Activated CD4-positive, alpha-beta memory T cell treated with anti-CD3 and anti-CD28 coated beads, Interleukin-2, amount 10 ng/mL, durations not matched to agents 7 days and 5 days (primary cell): ENCODE measurements at regions not wholly inside any gene's neighbourhood (a gene's known extent, or its start where the extent isn't known, plus 50 kb on each side); places are given as distances from the start of the nearest gene placed in this dataset.

Source experiments
- CTCF ChIA-PET: fragments of 350-600 bp; sonication (Branson Sonifier 250); formaldehyde crosslinking; loops from one replicate; lab custom pipeline; 2021; ENCODE audit warnings: antibody characterized with exemption, inconsistent platforms; lab: Charles Lee
- POLR2A ChIA-PET: fragments of 350-600 bp; sonication (Branson Sonifier 250); formaldehyde crosslinking; loops from one replicate; lab custom pipeline; 2021; ENCODE audit warnings: antibody characterized with exemption; lab: Charles Lee
- DNase-seq: peaks from one replicate; pipeline ENCODE4 v3.0.0-alpha.2; 2020
- H3K27ac Mint-ChIP-seq: one replicate; pipeline ENCODE4 v1.8.0; 2021; ENCODE audit warnings: mild to moderate bottlenecking, mixed read lengths
- H3K27me3 Mint-ChIP-seq: one replicate; pipeline ENCODE4 v1.8.0; 2021; ENCODE audit warnings: mixed read lengths
- H3K36me3 Mint-ChIP-seq: one replicate; pipeline ENCODE4 v1.8.0; 2021; ENCODE audit warnings: low read depth, mixed read lengths
- H3K4me1 Mint-ChIP-seq: one replicate; pipeline ENCODE4 v1.8.0; 2021; ENCODE audit warnings: mixed read lengths
- H3K4me3 Mint-ChIP-seq: one replicate; pipeline ENCODE4 v1.8.0; 2021; ENCODE audit warnings: mild to moderate bottlenecking, mixed read lengths
- H3K9me3 Mint-ChIP-seq: one replicate; pipeline ENCODE4 v1.8.0; 2021; ENCODE audit warnings: mixed read lengths

- no peak for DNase-seq
- ChIA-PET POLR2A (interaction anchor here (0.7 to 0.8 kb wide), 2 partner anchors 8 to 414 kb away, joined by 3 to 5 read pairs; no protein-coding TSS in a partner anchor), CTCF (no interaction called here)
- Mint-ChIP-seq H3K27me3 (peaks cover 4% of the 10 kb centered on the region), H3K4me1 (peaks cover 29% of the 10 kb centered on the region), H3K36me3 (peaks cover 2% of the 10 kb centered on the region), H3K9me3 (peaks cover 2% of the 10 kb centered on the region), H3K27ac (no peak overlapping the region), H3K4me3 (no peak overlapping the region)
Observed at GRCh38 chr2:12302140-12302539, 414.6 kb upstream of the TRIB2 start.

GRCh38 chr2:12302691-12303090 lies 414.0 kb upstream of the TRIB2 start:
- no peak for DNase-seq
- H3K9me3 Mint-ChIP-seq, result peaks cover 1% of the 10 kb centered on the region
- H3K36me3 Mint-ChIP-seq, result no peaks in the 10 kb centered on the region
- ChIA-PET CTCF (no interaction called here), POLR2A (interaction anchor here (0.8 to 1.7 kb wide), 2 partner anchors 9 kb away, joined by 5 read pairs; no protein-coding TSS in a partner anchor)
- H3K4me3 Mint-ChIP-seq, result no peak overlapping the region
- H3K27ac Mint-ChIP-seq, result no peak overlapping the region
- peaks cover 2% of the 10 kb centered on the region for H3K27me3 Mint-ChIP-seq
- H3K4me1 Mint-ChIP-seq, result peaks cover 29% of the 10 kb centered on the region

GRCh38 chr2:12303181-12304030 lies 413.3 kb upstream of the TRIB2 start:
- Mint-ChIP-seq H3K4me1 (peaks cover 29% of the 10 kb centered on the region), H3K36me3 (no peaks in the 10 kb centered on the region), H3K9me3 (peaks cover 1% of the 10 kb centered on the region), H3K4me3 (no peak overlapping the region), H3K27ac (no peak overlapping the region), H3K27me3 (peaks cover 2% of the 10 kb centered on the region)
- POLR2A ChIA-PET, result interaction anchor here (1.7 kb wide), 1 partner anchor 9 kb away, joined by 5 read pairs; no protein-coding TSS in a partner anchor
- peak; percentile 35 for DNase-seq
- CTCF ChIA-PET, result no interaction called here

DNA sequence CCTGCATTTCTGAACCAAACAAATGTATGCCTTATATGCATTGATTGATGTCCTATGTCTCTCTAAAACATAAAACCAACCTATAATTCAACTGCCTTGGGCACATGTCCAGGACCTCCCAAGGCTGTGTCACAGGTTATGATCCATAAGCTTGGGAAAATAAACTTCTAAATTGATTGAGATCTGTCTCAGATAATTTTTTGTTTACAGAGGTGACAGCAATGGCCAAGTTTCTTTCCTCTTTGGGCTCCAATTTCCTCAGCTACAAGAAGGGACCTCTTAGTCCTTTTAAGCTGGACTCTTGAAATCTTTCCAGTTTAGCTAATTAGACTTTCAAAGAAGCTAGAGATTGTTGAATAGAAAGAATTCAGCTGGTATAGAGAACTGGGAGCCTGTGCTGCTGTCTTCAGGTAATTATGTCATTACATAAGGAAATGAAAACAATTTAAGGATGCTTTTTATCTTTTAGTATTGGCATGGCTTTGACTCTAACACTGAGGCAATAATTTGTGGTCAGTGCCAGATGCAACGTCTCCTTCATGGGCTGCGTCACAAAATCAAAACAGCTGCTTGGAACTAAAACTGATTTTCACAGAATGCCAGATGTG lies 412.1 kb upstream of the TRIB2 start:
- ChIA-PET CTCF (no interaction called here), POLR2A (interaction anchor here (1.4 to 1.7 kb wide), 2 partner anchors 10 to 52 kb away, joined by 4 to 5 read pairs; no protein-coding TSS in a partner anchor)
- Mint-ChIP-seq H3K9me3 (peaks cover 1% of the 10 kb centered on the region), H3K27me3 (peaks cover 2% of the 10 kb centered on the region), H3K4me1 (peaks cover 32% of the 10 kb centered on the region), H3K36me3 (no peaks in the 10 kb centered on the region), H3K27ac (no peak overlapping the region), H3K4me3 (no peak overlapping the region)
- DNase-seq, result no peak

GRCh38 chr2:12305931-12306330 lies 410.8 kb upstream of the TRIB2 start:
- H3K9me3 Mint-ChIP-seq, result peaks cover 1% of the 10 kb centered on the region
- peaks cover 2% of the 10 kb centered on the region for H3K27me3 Mint-ChIP-seq
- DNase-seq, result no peak
- H3K36me3 Mint-ChIP-seq, result no peaks in the 10 kb centered on the region
- no peak overlapping the region for H3K27ac Mint-ChIP-seq
- ChIA-PET CTCF (interaction anchor here (1.3 kb wide), 1 partner anchor 410 kb away, joined by 3 read pairs; no protein-coding TSS in a partner anchor), POLR2A (interaction anchor here (1.4 kb wide), 1 partner anchor 51 kb away, joined by 4 read pairs; no protein-coding TSS in a partner anchor)
- no peak overlapping the region for H3K4me3 Mint-ChIP-seq
- H3K4me1 Mint-ChIP-seq, result peaks cover 35% of the 10 kb centered on the region

DNA sequence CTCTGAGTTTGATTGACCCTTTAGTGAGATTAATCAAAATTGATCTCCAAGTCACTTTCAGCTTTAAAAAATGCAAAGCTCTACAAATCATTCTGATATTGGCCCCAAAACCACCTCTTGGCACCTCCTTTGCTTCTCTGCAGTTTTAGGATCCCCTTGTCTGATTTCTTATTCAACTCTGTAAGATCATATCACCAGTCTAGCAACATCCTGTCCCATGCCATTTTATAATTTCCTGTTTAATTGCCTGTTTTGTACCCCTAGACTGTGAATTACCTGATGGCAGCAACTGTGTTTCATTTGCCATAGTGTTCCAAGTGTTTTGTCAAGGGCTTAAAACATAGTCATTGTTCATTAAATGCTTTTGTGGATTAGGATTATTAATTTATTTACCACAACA lies 406.3 kb upstream of the TRIB2 start:
- no peak overlapping the region for H3K4me3 Mint-ChIP-seq
- no peaks in the 10 kb centered on the region for H3K36me3 Mint-ChIP-seq
- POLR2A ChIA-PET, result no interaction called here
- no peaks in the 10 kb centered on the region for H3K9me3 Mint-ChIP-seq
- DNase-seq, result no peak
- CTCF ChIA-PET, result no interaction called here
- H3K27me3 Mint-ChIP-seq, result no peaks in the 10 kb centered on the region
- H3K4me1 Mint-ChIP-seq, result peaks cover 8% of the 10 kb centered on the region
- H3K27ac Mint-ChIP-seq, result no peak overlapping the region

DNA sequence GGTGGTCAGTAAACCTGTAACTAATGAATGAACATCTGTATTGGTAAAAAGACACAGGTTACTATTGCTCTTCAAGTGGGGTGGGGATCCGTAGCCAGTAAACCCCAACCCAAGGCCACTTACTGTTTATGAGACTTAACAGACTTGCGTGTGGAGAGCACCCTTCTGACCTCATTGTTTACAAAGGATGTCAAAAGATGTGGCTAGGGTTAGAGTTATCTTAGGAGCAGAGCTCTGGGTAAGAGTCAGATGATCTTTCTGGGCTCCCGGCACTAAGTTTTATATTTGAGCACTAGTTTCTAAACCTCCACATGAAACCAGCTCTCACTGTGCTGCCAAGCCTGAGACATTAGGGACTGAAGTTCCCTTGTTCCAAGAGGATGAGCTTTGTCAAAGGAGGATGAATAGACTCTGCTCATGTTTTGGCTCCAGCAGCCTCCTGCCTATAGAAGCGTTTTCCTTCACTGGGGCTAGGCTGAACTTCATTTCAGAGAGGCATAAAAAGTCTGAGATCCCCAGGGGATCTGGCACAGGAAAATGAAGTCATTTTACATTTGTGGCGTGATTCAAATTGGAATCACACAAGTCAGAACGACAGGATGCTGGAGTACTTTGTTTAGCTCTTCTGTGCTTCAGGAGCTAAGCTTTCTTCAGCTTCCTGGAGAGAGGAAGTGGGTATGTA lies 403.1 kb upstream of the TRIB2 start:
- Mint-ChIP-seq H3K36me3 (no peaks in the 10 kb centered on the region), H3K27ac (no peak overlapping the region), H3K27me3 (no peaks in the 10 kb centered on the region), H3K4me3 (no peak overlapping the region), H3K9me3 (no peaks in the 10 kb centered on the region), H3K4me1 (peaks cover 8% of the 10 kb centered on the region)
- ChIA-PET CTCF (no interaction called here), POLR2A (no interaction called here)
- no peak for DNase-seq

DNA sequence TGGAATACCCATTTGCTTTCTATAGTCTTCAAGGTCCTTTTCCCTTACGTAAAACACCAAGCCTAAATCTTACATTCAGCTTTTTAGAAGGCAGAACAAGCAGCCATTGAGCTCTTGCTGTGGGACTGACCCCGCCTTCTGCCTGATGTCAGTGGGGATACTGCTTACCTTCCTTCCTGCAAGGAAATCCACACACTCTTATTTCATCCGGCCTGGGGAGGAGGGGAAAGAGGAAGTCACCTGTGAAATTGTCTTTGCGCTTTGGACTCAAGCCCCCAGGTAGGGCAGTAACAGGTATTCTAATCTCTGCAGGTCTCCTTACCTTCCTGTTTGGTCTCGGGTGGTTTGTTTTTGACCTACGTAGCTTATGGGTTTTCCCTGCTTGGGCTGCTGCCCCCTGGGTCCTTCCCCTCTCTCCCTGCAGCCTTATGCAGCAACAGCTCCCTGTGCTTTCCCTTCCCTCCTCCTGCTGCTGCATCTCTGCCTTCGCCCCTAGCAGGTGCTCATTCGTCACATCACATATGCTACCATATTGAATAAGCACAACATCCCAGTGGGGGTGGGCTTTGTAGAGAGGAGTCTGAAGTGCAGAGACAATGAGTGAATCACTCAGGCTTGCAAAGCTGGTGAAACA lies 402.5 kb upstream of the TRIB2 start:
- Mint-ChIP-seq H3K4me3 (no peak overlapping the region), H3K4me1 (peaks cover 5% of the 10 kb centered on the region), H3K9me3 (no peaks in the 10 kb centered on the region), H3K36me3 (no peaks in the 10 kb centered on the region), H3K27me3 (peaks cover 1% of the 10 kb centered on the region), H3K27ac (no peak overlapping the region)
- ChIA-PET CTCF (no interaction called here), POLR2A (no interaction called here)
- no peak for DNase-seq

DNA sequence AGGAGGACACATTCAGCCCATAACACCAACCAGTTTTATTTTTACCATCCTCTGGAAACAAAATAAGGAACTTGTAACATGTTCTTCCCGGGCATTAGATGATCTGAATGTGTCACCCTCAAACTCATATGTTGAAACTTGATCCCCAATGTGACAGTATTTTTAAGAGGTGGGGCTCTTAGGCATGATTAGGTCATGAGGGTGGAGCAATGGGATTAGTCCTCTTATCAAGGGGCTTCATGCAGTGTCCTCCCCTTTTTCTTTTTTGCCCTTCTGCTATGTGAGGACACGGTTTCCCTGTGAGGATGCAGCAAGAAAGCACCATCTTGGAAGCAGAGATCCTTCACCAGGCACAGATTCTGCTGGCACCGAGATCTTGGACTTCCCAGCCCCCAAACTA lies 401.5 kb upstream of the TRIB2 start:
- POLR2A ChIA-PET, result no interaction called here
- Mint-ChIP-seq H3K36me3 (no peaks in the 10 kb centered on the region), H3K9me3 (no peaks in the 10 kb centered on the region), H3K4me3 (no peak overlapping the region), H3K27me3 (peaks cover 1% of the 10 kb centered on the region), H3K4me1 (peaks cover 5% of the 10 kb centered on the region), H3K27ac (no peak overlapping the region)
- CTCF ChIA-PET, result no interaction called here
- no peak for DNase-seq

DNA sequence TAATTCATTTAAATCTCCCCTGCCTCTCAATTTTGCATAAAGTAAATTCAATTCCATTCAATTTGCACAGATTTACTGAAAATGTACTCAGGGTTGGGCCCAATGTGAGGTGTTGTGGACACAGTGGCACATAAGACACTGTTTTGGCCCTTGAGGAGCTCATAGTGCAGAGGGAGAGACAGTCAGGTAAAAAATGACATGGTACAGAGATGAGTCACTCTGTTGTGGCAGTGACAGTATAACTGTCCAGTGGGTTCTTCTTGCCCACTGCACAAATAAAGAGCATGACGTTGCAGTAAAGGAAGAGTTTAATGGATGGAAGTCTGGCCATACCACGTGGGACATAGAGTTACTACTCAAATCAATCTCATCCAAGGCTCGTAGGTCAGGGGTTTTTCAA lies 400.3 kb upstream of the TRIB2 start:
- Mint-ChIP-seq H3K4me3 (no peak overlapping the region), H3K27ac (no peak overlapping the region), H3K36me3 (no peaks in the 10 kb centered on the region), H3K4me1 (peaks cover 2% of the 10 kb centered on the region), H3K9me3 (no peaks in the 10 kb centered on the region), H3K27me3 (peaks cover 1% of the 10 kb centered on the region)
- no peak for DNase-seq
- ChIA-PET POLR2A (no interaction called here), CTCF (no interaction called here)

- no peak overlapping the region for H3K4me3 Mint-ChIP-seq
- CTCF ChIA-PET, result no interaction called here
- H3K27ac Mint-ChIP-seq, result no peak overlapping the region
- POLR2A ChIA-PET, result no interaction called here
- no peaks in the 10 kb centered on the region for H3K9me3 Mint-ChIP-seq
- DNase-seq, result no peak
- H3K36me3 Mint-ChIP-seq, result no peaks in the 10 kb centered on the region
- H3K27me3 Mint-ChIP-seq, result peaks cover 4% of the 10 kb centered on the region
- peaks cover 2% of the 10 kb centered on the region for H3K4me1 Mint-ChIP-seq
Observed at GRCh38 chr2:12317286-12317685, 399.4 kb upstream of the TRIB2 start.

GRCh38 chr2:12317814-12318426 lies 398.8 kb upstream of the TRIB2 start:
- Mint-ChIP-seq H3K27me3 (peaks cover 4% of the 10 kb centered on the region), H3K36me3 (no peaks in the 10 kb centered on the region), H3K4me3 (no peak overlapping the region), H3K4me1 (peaks cover 2% of the 10 kb centered on the region), H3K27ac (no peak overlapping the region), H3K9me3 (no peaks in the 10 kb centered on the region)
- CTCF ChIA-PET, result no interaction called here
- no peak for DNase-seq
- POLR2A ChIA-PET, result no interaction called here
